RPMI8226 (cell line): ENCODE measurements at regions not wholly inside any gene's neighbourhood (a gene's known extent, or its start where the extent isn't known, plus 50 kb on each side); places are given as distances from the start of the nearest gene placed in this dataset.
"Not testable (repeated sequence)": the region's sequence is repeated elsewhere in the genome, so short reads cannot be mapped to it uniquely, and the experiment has no call there.

Experiments used
- DNase-seq: peaks from one replicate; pipeline ENCODE4 v3.0.0-alpha.2; 2015

GRCh38 chr7:8314566-8314965, 52.6 kb upstream of the ICA1 start:
- DNase-seq, result no peak

DNA sequence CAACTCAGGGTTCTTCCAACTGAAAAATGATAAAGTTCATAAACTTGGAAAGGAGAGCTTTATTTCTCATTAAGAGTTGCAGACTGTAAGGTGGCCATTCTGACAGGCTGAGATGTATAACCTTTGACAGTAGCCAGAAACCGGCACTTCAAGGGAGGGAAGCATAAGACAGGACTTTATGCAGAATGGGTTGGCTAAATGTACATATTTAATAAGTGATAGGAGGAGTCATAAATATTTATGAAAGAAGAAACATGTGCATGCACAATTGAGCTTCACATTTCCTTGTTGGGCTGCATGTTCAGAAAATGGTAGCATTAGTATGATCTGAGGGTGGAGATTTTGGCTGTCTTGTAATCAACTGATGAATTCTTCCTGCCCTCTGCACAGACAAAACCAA, 57.1 kb upstream of the ICA1 start:
- no peak for DNase-seq

DNA sequence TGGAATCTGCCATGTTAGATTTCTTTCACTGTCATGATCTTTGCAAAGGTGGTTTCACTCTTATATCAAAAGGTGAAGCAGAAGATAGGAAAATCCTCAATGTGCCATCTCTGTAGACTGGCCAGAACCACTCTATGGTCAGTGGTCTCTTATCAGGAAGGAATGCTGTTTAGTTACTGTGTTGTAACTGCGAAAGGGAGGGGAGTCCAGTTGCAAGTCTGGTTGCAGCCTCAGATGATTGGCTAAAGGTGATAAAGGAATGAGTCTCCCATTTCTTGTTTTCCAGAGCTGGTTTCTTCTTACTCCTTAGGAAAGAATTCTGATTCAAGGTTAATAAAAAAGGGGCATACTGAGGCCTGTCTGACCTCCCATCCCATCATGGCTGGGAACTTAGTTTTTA, 58.2 kb upstream of the ICA1 start:
- DNase-seq, result no peak

DNA sequence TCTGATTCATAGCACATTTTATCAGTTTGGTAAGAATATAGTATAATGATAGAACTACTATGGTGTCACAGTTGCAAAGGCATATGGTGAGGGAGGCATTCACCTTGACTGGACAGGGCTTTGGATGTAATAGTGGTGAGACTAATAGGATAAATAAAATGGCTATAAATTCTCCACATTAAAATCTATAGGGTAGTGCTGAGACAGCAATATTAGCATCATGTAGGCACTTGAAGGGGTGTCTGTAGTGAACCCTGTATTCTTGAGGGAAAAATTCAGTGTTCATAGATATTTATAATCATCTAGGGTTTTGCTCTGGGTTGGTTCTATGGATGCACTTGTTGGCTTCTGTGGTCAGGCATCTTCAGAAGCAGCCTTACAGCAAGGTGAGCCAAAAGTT, 59.3 kb upstream of the ICA1 start:
- DNase-seq, result no peak

GRCh38 chr7:8322667-8323066, 60.7 kb upstream of the ICA1 start:
- no peak for DNase-seq

GRCh38 chr7:8325067-8325466, 63.1 kb upstream of the ICA1 start:
- DNase-seq, result no peak

GRCh38 chr7:8327199-8327598, 65.2 kb upstream of the ICA1 start:
- DNase-seq, result no peak

DNA sequence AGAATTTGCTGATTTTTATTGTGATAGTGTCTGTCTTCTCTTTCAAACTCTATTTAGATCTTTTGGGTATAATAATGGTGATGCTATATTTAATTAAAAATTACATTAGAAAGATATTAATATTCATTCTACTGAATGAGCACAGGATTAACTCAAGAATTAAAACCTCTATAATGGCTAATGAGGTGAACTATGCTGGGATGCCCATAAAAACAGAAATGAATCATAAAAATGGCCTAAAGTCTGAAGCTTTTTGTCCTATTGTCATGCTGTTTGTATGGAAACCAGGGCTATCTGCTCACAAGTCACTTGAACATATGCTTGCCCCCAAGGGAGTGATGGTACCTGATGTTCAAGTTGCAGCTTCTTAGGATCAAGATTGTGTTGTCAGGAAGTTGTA, 76.2 kb upstream of the ICA1 start:
- no peak for DNase-seq

GRCh38 chr7:8343556-8343955, 81.6 kb upstream of the ICA1 start:
- DNase-seq, result no peak

DNA sequence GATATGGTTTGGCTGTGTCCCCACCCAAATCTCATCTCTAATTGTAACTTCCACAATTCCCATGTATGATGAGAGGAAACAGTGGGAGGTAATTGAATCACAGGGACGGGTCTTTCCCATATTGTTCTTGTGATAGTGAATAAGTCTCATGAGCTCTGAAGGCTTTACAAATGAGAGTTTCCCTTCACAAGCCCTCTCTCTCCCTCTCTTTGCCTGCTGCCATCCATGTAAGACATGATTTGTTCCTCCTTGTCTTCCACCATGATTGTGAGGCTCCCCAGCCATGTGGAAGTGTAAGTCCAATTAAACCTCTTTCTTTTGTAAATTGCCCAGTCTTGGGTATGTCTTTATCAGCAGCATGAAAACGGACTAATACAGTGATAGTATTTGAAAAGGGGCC, 85.4 kb upstream of the ICA1 start:
- not testable (repeated sequence) for DNase-seq

GRCh38 chr7:8351654-8352053, 81.8 kb upstream of the NXPH1 start:
- DNase-seq, result not testable (repeated sequence)

GRCh38 chr7:8353991-8354390, 79.4 kb upstream of the NXPH1 start:
- peak; percentile 14 for DNase-seq

- no peak for DNase-seq
Measured at GRCh38 chr7:8354503-8354902, 78.9 kb upstream of the NXPH1 start.

DNA sequence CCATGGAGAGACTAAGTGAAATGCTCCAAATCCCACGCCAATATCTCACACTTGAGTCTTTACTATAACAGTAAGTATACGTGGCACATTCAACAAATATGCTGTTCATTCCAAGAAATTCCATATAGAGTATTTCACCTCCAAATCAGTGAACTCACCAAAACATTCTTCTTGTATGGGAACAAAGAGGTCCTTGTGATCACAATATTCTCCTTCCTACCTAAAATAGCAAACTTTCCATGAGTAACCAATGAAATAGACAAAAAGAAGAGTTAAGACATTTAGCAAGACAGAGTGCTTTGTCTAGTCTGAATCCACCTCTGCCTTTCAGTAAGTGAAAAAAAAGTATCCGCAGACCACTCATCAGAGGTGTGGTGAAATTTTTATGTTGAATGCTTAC, 77.3 kb upstream of the NXPH1 start:
- no peak for DNase-seq

DNA sequence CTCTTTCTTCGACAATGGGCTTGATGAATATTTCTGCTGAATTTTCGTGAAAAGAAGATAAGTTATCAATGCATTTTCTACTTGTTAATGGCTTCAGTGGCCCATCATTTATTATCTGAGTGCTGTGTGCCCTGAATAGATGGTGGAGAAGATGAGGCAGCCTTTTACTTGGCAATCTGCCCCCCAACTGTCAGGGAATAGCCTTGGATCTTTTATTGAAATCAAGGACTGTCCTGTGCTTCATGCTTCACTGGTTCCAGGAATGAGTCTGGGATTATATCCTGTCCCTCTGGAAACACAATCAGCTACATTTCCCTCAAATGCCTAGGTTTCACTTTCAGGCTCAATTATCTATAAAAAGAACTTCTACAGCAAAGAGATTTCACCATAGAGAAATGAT, 75.9 kb upstream of the NXPH1 start:
- DNase-seq, result no peak

DNA sequence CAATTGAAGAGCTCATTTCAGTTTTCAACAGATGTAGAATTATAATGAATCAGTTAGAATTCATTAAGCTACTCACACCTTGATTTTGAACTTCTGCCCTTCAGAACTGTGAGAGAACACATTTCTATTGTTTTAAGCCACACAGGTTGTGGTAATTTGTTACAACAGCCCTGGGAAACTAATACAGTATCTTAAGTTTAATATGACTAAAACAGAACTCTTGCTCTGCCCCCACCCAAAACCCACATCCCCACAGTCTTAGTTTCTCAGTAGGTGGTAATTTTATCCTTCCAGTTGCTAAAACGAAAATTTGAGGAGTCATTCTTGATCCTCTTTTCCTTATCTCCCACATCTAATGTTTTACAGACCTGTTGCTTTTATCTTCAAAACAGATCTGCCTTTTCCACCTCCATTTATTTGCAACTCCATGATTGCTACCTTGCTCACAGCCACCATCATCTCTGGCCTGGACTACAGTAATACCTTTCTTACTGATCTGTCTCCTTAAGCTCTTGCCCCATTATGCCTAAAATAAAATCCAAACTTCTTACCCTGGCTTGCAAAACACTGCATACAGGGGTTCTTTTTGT, 72.8 kb upstream of the NXPH1 start:
- no peak for DNase-seq

DNA sequence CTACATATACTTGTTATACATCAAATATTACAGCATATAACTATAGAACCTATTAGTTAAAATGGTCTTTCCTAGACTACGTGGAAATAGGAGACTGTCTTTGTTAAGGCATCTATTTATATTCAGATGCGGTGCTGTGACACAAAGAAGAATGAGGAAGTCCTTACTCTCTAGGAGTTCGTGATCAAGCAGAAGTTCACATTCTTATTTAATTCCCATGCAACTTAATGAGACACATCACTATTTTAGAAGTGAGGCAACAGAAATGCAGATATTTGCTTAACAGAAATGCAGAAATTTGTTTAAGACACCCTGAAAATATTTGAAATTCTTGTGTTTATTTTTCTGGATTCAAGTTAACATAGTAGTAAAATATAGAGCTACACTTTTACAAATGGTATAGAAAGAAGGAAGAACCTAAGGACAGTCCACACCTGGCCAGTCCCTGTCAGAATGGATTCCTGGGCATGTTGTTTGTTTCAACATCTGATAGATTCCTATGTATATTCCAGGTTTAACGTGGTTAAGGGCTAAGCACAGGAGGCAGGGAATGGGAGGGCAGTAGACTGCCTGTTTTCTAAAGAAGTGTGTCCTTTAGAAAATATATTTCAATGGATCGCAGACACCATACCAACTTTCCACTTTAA, 70.6 kb upstream of the NXPH1 start:
- no peak for DNase-seq

GRCh38 chr7:8363407-8364015, 69.9 kb upstream of the NXPH1 start:
- no peak for DNase-seq

DNA sequence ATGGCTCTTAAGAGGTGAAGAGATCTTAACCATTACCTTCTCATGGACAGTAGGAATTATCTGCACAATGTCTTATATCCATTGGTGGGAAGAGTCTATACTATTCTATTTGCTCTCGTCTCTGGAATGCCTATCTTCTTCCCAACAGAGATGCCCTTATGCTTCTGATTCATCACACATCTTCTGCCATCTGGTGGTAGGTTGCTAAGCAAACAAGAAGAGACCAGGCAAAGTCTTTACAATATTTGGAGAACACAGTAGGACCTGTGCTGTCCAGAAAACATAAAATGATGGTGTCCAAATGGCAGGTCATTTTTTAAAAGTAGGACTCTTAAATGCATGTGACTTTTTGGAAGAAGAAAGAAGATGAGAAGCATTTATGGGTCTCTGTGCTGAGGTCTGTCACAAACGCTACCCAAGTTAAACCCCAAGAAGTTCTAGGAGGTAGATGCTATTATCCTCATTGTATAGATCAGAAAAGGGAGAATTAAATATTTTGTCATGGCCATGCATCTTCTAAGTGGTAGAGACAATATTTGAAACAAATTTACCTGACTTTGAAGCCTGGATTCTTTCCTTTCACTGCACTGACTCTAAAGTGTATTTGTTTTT, 67.8 kb upstream of the NXPH1 start:
- DNase-seq, result no peak

DNA sequence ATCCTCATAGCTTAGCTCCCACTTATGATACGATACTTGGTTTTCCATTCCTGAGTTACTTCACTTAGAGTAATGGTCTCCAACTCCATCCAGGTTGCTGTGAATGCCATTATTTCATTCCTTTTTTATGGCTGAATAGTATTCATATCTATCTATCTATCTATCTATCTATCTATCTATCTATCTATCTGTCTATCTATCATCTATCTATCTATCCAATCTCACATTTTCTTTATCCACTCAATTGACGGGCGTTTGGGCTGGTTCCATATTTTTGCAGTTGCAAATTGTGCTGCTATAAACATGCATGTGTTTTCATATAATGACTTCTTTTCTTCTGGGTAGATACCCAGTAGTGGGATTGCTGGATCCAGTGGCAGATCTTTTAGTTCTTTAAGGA, 65.4 kb upstream of the NXPH1 start:
- not testable (repeated sequence) for DNase-seq

DNA sequence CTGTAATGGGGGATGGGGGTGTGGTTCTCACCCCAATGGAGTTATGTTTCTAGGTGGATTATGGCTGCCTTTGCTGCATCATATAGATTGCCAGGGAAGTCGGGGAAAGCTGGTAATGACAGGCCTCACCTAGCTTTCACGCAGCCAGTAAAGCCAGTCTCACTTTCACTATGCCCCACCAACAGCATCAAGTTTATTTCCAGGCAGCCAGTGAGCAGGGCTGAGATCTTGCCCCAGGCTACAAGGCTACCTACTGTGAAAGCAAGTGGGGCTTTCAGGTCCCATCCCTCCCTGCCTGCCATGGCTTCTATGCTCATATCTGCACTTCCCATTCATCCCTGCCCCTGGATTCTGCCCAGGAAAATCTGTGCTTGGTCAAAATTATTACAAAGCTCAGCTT, 61.7 kb upstream of the NXPH1 start:
- DNase-seq, result no peak

GRCh38 chr7:8373851-8374250, 59.6 kb upstream of the NXPH1 start:
- no peak for DNase-seq

GRCh38 chr7:8378349-8379019, 54.9 kb upstream of the NXPH1 start:
- no peak for DNase-seq

DNA sequence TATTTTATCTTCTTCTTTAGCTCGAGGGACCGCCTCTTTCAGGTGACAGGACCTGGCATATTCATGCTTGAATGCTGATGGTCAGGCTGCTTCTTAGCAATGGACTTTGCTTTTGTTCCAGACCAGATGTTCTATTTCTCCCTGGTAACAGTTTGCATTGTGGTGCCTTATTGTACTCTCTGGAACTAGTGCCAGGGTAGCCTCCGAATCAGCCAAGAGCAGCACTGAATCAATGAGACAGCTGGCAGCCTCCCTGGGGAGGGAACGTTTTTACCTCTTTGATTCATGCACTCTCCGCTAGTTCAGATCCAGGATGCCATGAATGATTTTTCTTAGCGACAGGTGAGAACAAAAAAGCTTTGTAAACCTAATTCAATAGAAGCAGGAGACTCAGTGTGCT, 54.1 kb upstream of the NXPH1 start:
- DNase-seq, result no peak
